ENCODE measurements at regions not wholly inside any gene's neighbourhood (a gene's known extent, or its start where the extent isn't known, plus 50 kb on each side); places are given as distances from the start of the nearest gene placed in this dataset.

- POLR2A ChIA-PET = no interaction called here
- TF ChIP-seq ZBTB33 (IDR thresholded peaks at IDR 0.05; ENCODE audit: extremely low read depth, insufficient replicate concordance, low read length) (no peak), ZFX (IDR thresholded peaks at IDR 0.05) (no peak), EZH2phosphoT487 (IDR thresholded peaks at IDR 0.05; ENCODE audit: borderline replicate concordance) (no peak), POLR2AphosphoS5 (IDR thresholded peaks at IDR 0.05; ENCODE audit: low read depth, low read length) (no peak), JUND (IDR thresholded peaks at IDR 0.05) (no peak), ZNF274 (IDR thresholded peaks at IDR 0.05; ENCODE audit: low read depth, low read length) (no peak), RAD21 (IDR thresholded peaks at IDR 0.05; ENCODE audit: low read depth) (no peak), SRF (IDR thresholded peaks at IDR 0.05; ENCODE audit: low read depth) (no peak), TCF7L2 (IDR thresholded peaks at IDR 0.05; ENCODE audit: borderline replicate concordance, extremely low read depth, insufficient read depth, insufficient read length) (no peak), CBX3 (IDR thresholded peaks at IDR 0.05; ENCODE audit: low read depth) (no peak), CEBPB (IDR thresholded peaks at IDR 0.05; ENCODE audit: low read depth) (no peak), POLR2A (IDR thresholded peaks at IDR 0.05; ENCODE audit: borderline replicate concordance, extremely low read depth, insufficient read depth, insufficient read length) (no peak), ATF3 (IDR thresholded peaks at IDR 0.05) (no peak), REST (IDR thresholded peaks at IDR 0.05; ENCODE audit: low read depth) (no peak), EGR1 (IDR thresholded peaks at IDR 0.05; ENCODE audit: low read depth) (no peak), YY1 (IDR thresholded peaks at IDR 0.05; ENCODE audit: extremely low read depth, insufficient replicate concordance, low read depth, low read length) (no peak), EZH2 (IDR thresholded peaks at IDR 0.05) (no peak), SP1 (IDR thresholded peaks at IDR 0.05; ENCODE audit: low read depth) (no peak)
- TF ChIP-seq, protein P1, sequence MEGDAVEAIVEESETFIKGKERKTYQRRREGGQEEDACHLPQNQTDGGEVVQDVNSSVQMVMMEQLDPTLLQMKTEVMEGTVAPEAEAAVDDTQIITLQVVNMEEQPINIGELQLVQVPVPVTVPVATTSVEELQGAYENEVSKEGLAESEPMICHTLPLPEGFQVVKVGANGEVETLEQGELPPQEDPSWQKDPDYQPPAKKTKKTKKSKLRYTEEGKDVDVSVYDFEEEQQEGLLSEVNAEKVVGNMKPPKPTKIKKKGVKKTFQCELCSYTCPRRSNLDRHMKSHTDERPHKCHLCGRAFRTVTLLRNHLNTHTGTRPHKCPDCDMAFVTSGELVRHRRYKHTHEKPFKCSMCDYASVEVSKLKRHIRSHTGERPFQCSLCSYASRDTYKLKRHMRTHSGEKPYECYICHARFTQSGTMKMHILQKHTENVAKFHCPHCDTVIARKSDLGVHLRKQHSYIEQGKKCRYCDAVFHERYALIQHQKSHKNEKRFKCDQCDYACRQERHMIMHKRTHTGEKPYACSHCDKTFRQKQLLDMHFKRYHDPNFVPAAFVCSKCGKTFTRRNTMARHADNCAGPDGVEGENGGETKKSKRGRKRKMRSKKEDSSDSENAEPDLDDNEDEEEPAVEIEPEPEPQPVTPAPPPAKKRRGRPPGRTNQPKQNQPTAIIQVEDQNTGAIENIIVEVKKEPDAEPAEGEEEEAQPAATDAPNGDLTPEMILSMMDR (IDR thresholded peaks at IDR 0.05 in 2 of 3, conservative IDR thresholded peaks at IDR 0.05 in 1 of 3; ENCODE audit: borderline replicate concordance in 1 of 3, insufficient read depth in 1 of 3, low read depth in 2 of 3, low read length in 2 of 3) = no peak
- TF ChIP-seq, protein P2, sequence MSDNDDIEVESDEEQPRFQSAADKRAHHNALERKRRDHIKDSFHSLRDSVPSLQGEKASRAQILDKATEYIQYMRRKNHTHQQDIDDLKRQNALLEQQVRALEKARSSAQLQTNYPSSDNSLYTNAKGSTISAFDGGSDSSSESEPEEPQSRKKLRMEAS (IDR thresholded peaks at IDR 0.05) = no peak
- H3K27me3 ChIP-seq (ENCODE audit: insufficient read depth, low read length) = no peaks in the 10 kb centered on the region
- H3K9me2 ChIP-seq (ENCODE audit: insufficient read depth) = no peaks in the 10 kb centered on the region
- ATAC-seq (no peak), DNase-seq (ENCODE audit: low read depth, low spot score) (no peak)
- no peak overlapping the region for H2AFZ ChIP-seq (ENCODE audit: low read depth, low read length, poor library complexity, severe bottlenecking)
- H3K9ac ChIP-seq (ENCODE audit: low read length) = no peak overlapping the region
- H3K36me3 ChIP-seq (ENCODE audit: control insufficient read depth in 1 of 2, insufficient read depth in 2 of 2, low read length in 2 of 2) = no peaks in the 10 kb centered on the region
- no peaks in the 10 kb centered on the region for H4K20me1 ChIP-seq (ENCODE audit: insufficient read depth)
- H3K4me1 ChIP-seq (ENCODE audit: control insufficient read depth in 1 of 2, insufficient read depth in 2 of 2, low read length in 2 of 2) = no peaks in the 10 kb centered on the region
- BruUV-seq (replicated peaks) = no TSS peak
- CTCF ChIA-PET = no interaction called here
- H3K9me3 ChIP-seq (ENCODE audit: control insufficient read depth in 1 of 2, insufficient read depth in 1 of 2, low read depth in 1 of 2, low read length in 2 of 2) = no peaks in the 10 kb centered on the region; a peak in 2 of 4 replicates
- no peaks in the 10 kb centered on the region for H3K79me2 ChIP-seq (ENCODE audit: insufficient read depth, low read length)
- RAD21 ChIA-PET (ENCODE audit: low non-redundant PET in 1 of 2, low total read pairs in 2 of 2, uncharacterized antibody in 2 of 2, unreplicated experiment in 2 of 2) = no interaction called here
- intact Hi-C loops (cut with micrococcal nuclease) = no loop called here
- no peak overlapping the region for H3K4me3 ChIP-seq (replicated peaks in 1 of 2; ENCODE audit: low read depth in 1 of 2, low read length in 2 of 2)
- no peak overlapping the region for H3K4me2 ChIP-seq (ENCODE audit: low read length)
- no peak overlapping the region for H3K27ac ChIP-seq (ENCODE audit: low read depth, low read length)
Measured at GRCh38 chr9:126217250-126217653, 109.4 kb upstream of the MVB12B start.

All from HCT116 (cell line).